ENCODE measurements at regions not wholly inside any gene's neighbourhood (a gene's known extent, or its start where the extent isn't known, plus 50 kb on each side); places are given as distances from the start of the nearest gene placed in this dataset.

DNA sequence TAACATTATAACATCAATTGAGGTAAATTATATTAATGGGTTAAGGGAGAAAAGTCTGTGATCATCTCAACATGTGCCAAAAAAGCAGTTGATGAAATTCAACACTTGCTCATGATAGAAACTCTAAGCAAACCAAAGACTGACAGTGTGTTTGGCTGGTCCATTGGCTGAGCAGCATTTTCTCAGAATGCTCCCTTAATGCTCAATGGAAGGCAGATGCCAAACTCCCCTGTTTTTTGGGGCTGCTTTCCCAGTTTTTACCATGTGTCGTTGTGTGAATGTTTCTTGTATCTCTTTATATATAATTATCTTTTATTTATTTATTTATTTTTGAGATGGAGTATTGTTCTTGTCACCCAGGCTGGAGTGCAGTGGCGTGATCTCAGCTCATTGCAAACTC lies 114.7 kb downstream of the SEC23IP start:
- WGBS, 2 donors (ENCODE audit: low coverage in 1 of 2): 74 to 89% methylated on average over 1 to 2 of the region's 2 CpGs
- H3K27me3 ChIP-seq: peaks cover 14% of the 10 kb centered on the region
- intact Hi-C loops (cut with DNase I; ENCODE audit: low total_unique reads): no loop called here

DNA sequence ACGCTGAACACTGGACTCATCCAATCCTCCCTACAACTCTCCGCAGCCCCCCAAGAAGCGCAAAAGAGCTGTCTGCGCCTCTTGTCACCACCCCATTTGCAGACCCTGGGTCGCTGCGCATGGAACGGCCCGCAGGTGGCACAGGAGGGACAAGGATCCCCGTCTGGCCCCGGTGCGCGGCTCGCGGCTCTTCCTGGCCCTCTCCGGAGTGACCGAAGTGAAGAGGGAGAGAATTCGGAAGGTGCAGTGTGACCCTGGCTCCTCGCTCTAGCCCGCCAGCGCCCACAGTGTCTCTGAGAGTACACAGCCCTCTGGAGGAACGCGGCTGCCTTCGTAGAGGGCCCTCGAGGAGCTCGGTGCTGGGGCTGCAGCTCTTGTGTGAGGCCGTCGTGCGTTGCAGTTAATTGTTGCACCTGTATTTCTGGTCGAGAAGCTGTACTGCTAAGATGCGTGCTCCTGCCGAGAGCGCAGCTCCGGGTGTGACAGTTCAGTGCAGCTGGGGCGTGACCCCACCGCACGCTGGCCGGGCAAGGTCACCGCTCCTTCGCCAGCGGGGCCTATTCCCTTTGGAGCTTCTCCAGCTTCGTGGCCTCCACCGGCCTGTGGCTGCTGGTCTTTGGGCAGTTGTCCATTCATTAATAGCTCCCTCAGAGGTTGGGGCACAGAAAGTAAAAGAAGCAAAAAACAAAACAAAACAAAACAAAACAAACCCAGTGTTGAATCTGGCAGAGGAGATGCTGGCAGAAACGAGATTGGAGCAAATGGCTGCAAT lies 119.0 kb downstream of the SEC23IP start:
- no peak for TF ChIP-seq POLR2AphosphoS5 (IDR thresholded peaks at IDR 0.05)
- TF ChIP-seq, protein P1, sequence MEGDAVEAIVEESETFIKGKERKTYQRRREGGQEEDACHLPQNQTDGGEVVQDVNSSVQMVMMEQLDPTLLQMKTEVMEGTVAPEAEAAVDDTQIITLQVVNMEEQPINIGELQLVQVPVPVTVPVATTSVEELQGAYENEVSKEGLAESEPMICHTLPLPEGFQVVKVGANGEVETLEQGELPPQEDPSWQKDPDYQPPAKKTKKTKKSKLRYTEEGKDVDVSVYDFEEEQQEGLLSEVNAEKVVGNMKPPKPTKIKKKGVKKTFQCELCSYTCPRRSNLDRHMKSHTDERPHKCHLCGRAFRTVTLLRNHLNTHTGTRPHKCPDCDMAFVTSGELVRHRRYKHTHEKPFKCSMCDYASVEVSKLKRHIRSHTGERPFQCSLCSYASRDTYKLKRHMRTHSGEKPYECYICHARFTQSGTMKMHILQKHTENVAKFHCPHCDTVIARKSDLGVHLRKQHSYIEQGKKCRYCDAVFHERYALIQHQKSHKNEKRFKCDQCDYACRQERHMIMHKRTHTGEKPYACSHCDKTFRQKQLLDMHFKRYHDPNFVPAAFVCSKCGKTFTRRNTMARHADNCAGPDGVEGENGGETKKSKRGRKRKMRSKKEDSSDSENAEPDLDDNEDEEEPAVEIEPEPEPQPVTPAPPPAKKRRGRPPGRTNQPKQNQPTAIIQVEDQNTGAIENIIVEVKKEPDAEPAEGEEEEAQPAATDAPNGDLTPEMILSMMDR (IDR thresholded peaks at IDR 0.05): peak in 2 of 5 experiments; percentile 18 to 29
- TF ChIP-seq EP300 (IDR thresholded peaks at IDR 0.05; ENCODE audit: low read depth): no peak
- no peak for TF ChIP-seq POLR2A (IDR thresholded peaks at IDR 0.05)
- H3K4me3 ChIP-seq: no peak overlapping the region
- H3K4me1 ChIP-seq: peaks cover 0 to 6% (median 0%) of the 10 kb centered on the region in 4 donors
- 35 to 55% methylated on average over 7 to 43 of the region's 43 CpGs for WGBS, 2 donors (ENCODE audit: low coverage in 1 of 2)
- H3K27me3 ChIP-seq: peaks cover 17% of the 10 kb centered on the region
- DNase-seq: peak; percentile 37
- no peaks in the 10 kb centered on the region for H3K36me3 ChIP-seq
- intact Hi-C loops (cut with DNase I; ENCODE audit: low total_unique reads) (no loop called here), in situ Hi-C loops (cut with MboI; ENCODE audit: low pct_ligation_motif_present in 1 of 4, low pct_unique_long_range_greater_than_20kb in 1 of 4, low sequenced_read_pairs in 3 of 4) (no loop called here)
- H3K9me3 ChIP-seq: no peaks in the 10 kb centered on the region
- H3K27ac ChIP-seq: no peak overlapping the region

More for the DNA sequence above, 114.7 kb downstream of the SEC23IP start:
- no peak overlapping the region for H3K27ac ChIP-seq
- TF ChIP-seq, protein P1 (IDR thresholded peaks at IDR 0.05): no peak
- TF ChIP-seq POLR2AphosphoS5 (IDR thresholded peaks at IDR 0.05) (no peak), EP300 (IDR thresholded peaks at IDR 0.05; ENCODE audit: low read depth) (no peak), POLR2A (IDR thresholded peaks at IDR 0.05) (no peak)
- no peak for DNase-seq
- in situ Hi-C loops (cut with MboI; ENCODE audit: low pct_ligation_motif_present in 1 of 4, low pct_unique_long_range_greater_than_20kb in 1 of 4, low sequenced_read_pairs in 3 of 4): no loop called here
- no peaks in the 10 kb centered on the region for H3K9me3 ChIP-seq
- H3K4me3 ChIP-seq: no peak overlapping the region
- H3K36me3 ChIP-seq: no peaks in the 10 kb centered on the region
- H3K4me1 ChIP-seq: peaks cover 0 to 6% (median 0%) of the 10 kb centered on the region in 4 donors

DNA sequence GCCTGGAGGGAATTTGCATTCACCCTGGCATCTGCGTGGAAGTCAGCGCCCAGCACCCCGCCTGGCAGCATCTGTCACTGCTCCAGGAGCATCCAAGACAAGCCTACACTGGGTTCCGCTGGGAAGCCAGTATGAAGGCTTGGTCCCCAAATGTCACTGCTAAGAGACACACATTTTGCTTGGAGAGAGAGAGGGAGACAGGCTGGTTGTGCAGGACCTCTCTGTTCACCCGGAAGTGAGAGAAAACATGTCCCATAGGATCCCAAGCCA lies 119.5 kb downstream of the SEC23IP start:
- in situ Hi-C loops (cut with MboI; ENCODE audit: low pct_ligation_motif_present in 1 of 4, low pct_unique_long_range_greater_than_20kb in 1 of 4, low sequenced_read_pairs in 3 of 4) (no loop called here), intact Hi-C loops (cut with DNase I; ENCODE audit: low total_unique reads) (no loop called here)
- Histone ChIP-seq H3K27me3 (peaks cover 17% of the 10 kb centered on the region), H3K27ac (no peak overlapping the region), H3K9me3 (no peaks in the 10 kb centered on the region), H3K36me3 (no peaks in the 10 kb centered on the region), H3K4me1 (peaks cover 0 to 6% (median 0%) of the 10 kb centered on the region in 4 donors), H3K4me3 (no peak overlapping the region)
- WGBS, 2 donors (ENCODE audit: low coverage in 1 of 2): 81% methylated on average over 5 of the region's 5 CpGs; no CpG with 5 or more reads in 1 of the 2 donors
- DNase-seq: no peak
- TF ChIP-seq, protein P1 (IDR thresholded peaks at IDR 0.05): no peak
- TF ChIP-seq EP300 (IDR thresholded peaks at IDR 0.05; ENCODE audit: low read depth): no peak
- no peak for TF ChIP-seq POLR2AphosphoS5 (IDR thresholded peaks at IDR 0.05)
- no peak for TF ChIP-seq POLR2A (IDR thresholded peaks at IDR 0.05)

DNA sequence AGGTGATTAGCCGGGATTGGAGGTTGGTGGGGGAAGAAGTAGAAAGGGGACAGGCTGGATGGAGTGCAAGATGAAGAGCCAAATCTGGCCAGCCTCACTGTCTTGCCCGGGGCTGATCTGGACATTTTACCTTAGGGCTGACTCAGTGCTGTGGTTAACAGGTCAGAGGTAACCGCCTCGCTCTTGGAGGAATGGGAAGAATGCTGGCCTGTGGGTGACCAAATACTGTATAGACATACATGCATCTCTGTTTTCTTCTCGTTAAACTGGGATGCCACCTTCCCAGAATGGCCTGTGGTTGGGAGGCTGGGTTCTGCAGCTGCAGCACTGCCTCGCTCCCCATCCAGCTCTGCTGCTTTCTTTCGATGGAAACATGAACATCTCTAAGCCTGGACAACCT lies 120.0 kb downstream of the SEC23IP start:
- TF ChIP-seq POLR2AphosphoS5 (IDR thresholded peaks at IDR 0.05) (no peak), POLR2A (IDR thresholded peaks at IDR 0.05) (no peak), EP300 (IDR thresholded peaks at IDR 0.05; ENCODE audit: low read depth) (no peak)
- TF ChIP-seq, protein P1 (IDR thresholded peaks at IDR 0.05): no peak
- WGBS, 2 donors (ENCODE audit: low coverage in 1 of 2): 87 to 96% methylated on average over 3 to 7 of the region's 7 CpGs
- intact Hi-C loops (cut with DNase I; ENCODE audit: low total_unique reads) (no loop called here), in situ Hi-C loops (cut with MboI; ENCODE audit: low pct_ligation_motif_present in 1 of 4, low pct_unique_long_range_greater_than_20kb in 1 of 4, low sequenced_read_pairs in 3 of 4) (no loop called here)
- DNase-seq: no peak
- Histone ChIP-seq H3K36me3 (no peaks in the 10 kb centered on the region), H3K9me3 (no peaks in the 10 kb centered on the region), H3K4me1 (peaks cover 0 to 6% (median 0%) of the 10 kb centered on the region in 4 donors), H3K4me3 (no peak overlapping the region), H3K27me3 (peaks cover 14% of the 10 kb centered on the region), H3K27ac (no peak overlapping the region)
